ENCODE measurements at regions not wholly inside any gene's neighbourhood (a gene's known extent, or its start where the extent isn't known, plus 50 kb on each side); places are given as distances from the start of the nearest gene placed in this dataset.

GRCh38 chr9:79883073-79883645 is 311.4 kb downstream of the TLE4 start:
- peak; percentile 43 for DNase-seq (ENCODE audit: low read depth)

- DNase-seq (ENCODE audit: low read depth) = no peak
Measured at GRCh38 chr9:79880626-79881025, 308.9 kb downstream of the TLE4 start.

GRCh38 chr9:79877943-79878602 is 306.3 kb downstream of the TLE4 start:
- DNase-seq (ENCODE audit: low read depth) = no peak

GRCh38 chr9:79868567-79869189 is 296.9 kb downstream of the TLE4 start:
- no peak for DNase-seq (ENCODE audit: low read depth)

GRCh38 chr9:79862921-79863890 is 291.4 kb downstream of the TLE4 start:
- no peak for DNase-seq (ENCODE audit: low read depth)

- DNase-seq (ENCODE audit: low read depth) = no peak
Measured at GRCh38 chr9:79858508-79858907, 286.7 kb downstream of the TLE4 start.

GRCh38 chr9:79857188-79857587 is 285.4 kb downstream of the TLE4 start:
- no peak for DNase-seq (ENCODE audit: low read depth)

GRCh38 chr9:79847074-79847473 is 275.3 kb downstream of the TLE4 start:
- no peak for DNase-seq (ENCODE audit: low read depth)

GRCh38 chr9:79829566-79830302 is 258.0 kb downstream of the TLE4 start:
- no peak for DNase-seq (ENCODE audit: low read depth)

GRCh38 chr9:79824265-79824664 is 252.5 kb downstream of the TLE4 start:
- no peak for DNase-seq (ENCODE audit: low read depth)

- DNase-seq (ENCODE audit: low read depth) = no peak
Measured at GRCh38 chr9:79817438-79818004, 245.8 kb downstream of the TLE4 start.

GRCh38 chr9:79813258-79813638 is 241.5 kb downstream of the TLE4 start:
- no peak for DNase-seq (ENCODE audit: low read depth)

GRCh38 chr9:79812507-79813257 is 240.9 kb downstream of the TLE4 start:
- no peak for DNase-seq (ENCODE audit: low read depth)

- no peak for DNase-seq (ENCODE audit: low read depth)
Measured at GRCh38 chr9:79812099-79812498, 240.3 kb downstream of the TLE4 start.

GRCh38 chr9:79809931-79810330 is 238.2 kb downstream of the TLE4 start:
- no peak for DNase-seq (ENCODE audit: low read depth)

GRCh38 chr9:79809316-79809876 is 237.6 kb downstream of the TLE4 start:
- no peak for DNase-seq (ENCODE audit: low read depth)

GRCh38 chr9:79807971-79808370 is 236.2 kb downstream of the TLE4 start:
- DNase-seq (ENCODE audit: low read depth) = no peak

GRCh38 chr9:79806086-79806485 is 234.3 kb downstream of the TLE4 start:
- DNase-seq (ENCODE audit: low read depth) = no peak

GRCh38 chr9:79801459-79801858 is 229.7 kb downstream of the TLE4 start:
- DNase-seq (ENCODE audit: low read depth) = no peak

- no peak for DNase-seq (ENCODE audit: low read depth)
Measured at GRCh38 chr9:79800578-79800977, 228.8 kb downstream of the TLE4 start.

Data from stimulated activated CD8-positive, alpha-beta memory T cell treated with anti-CD3 and anti-CD28 coated beads, Interleukin-12 subunit alpha, Interleukin-12 subunit beta, amount 100 ng/mL, for 1 hour (primary cell).